DMS53 (cell line): ENCODE measurements at regions not wholly inside any gene's neighbourhood (a gene's known extent, or its start where the extent isn't known, plus 50 kb on each side); places are given as distances from the start of the nearest gene placed in this dataset.
"Not testable (repeated sequence)": the region's sequence is repeated elsewhere in the genome, so short reads cannot be mapped to it uniquely, and the experiment has no call there.

Experiments
- DNase-seq: peaks from one replicate; lab custom pipeline; 2025; lab: John Stamatoyannopoulos, UW

DNA sequence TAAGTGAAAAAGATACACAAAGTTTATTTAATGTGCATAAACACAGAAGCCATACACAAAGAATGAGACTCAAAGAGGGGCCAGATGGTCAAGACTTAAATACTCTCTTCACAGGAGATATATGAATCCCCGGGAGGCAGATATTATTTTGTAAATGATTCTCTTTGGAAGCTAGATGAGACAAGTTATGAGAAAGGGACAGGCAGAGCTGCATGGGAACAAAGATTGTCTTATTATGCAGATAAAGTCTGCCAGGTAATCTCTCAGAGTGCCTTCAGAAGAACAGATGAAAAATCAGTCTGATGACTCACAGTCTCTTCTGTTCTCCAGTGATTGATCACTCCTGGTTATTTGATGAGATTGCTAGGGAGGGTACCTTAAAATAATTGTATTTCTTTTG lies 89.0 kb downstream of the NAF1 start:
- DNase-seq, result peak; percentile 12

DNA sequence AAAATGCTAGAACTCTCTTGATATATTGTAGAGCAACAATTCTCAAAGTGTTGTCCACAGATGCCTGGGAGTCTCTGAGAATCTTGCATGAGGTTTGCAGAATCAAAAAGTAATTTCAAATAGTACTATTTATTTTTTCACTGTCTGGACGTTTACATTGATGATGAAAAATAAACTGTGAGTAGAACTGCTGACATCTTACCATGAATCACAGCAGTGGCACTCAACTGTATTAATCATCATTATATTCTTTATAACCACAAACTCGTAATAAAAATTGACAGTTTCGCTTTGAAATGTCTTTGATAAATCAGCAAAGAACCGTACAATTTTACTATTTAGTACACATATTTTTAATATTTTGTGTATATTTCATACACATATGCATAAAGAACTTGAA lies 94.5 kb downstream of the NAF1 start:
- DNase-seq, result no peak

DNA sequence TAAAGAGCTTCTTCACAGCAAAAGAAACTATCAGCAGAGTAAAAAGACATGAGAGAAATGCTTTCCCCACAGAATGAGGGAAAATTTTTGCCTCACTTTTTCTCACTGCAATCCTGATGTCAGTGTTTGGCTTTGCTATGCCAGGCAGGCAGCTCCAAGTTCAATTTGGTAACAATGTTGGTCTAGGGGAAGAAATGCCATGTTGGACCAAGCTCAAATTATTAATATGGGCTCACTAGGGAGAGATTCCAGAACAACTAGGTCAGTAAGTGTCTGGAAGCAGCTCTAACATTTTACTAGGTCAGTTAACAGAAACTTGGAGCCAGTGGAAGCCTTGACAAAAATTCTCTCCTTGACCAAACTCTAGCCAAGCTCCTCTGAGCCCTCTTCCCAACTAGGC lies 95.4 kb downstream of the NAF1 start:
- DNase-seq, result no peak

DNA sequence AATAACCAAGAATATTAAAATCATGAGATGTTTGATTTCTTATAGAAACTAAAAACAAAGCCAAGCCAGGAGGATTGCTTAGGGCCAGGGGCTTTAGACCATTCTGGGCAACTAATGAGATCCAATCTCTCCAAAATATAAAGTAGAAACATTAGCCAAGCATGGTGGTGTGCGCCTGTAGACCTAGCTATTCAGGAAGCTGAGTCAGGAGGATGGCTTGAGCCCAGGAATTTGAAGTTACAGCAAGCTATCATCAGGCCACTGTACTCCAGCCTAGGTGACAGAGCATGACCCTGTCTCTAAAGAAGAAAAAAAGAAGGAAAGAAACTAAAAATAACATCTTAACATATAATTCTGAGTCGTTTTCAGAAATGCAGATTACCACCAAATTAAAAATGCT lies 96.7 kb downstream of the NAF1 start:
- no peak for DNase-seq

DNA sequence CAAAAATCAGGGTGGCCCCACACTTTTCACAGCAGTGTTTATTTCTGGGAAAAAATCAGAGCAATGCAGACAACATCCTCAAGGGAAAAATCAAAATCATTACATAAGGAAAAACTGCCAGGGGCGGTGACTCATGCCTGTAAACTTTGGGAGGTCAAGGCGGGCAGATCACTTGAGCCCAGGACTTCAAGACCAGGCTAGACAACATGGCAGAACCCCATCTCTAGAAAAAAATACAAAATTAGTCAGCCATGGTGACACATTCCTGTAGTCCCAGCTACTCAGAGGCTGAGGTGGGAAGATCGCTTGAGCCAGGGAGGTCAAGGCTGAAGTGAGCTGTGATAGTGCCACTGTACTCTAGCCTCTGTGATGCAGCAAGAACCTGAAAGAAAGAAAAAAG lies 102.8 kb downstream of the NAF1 start:
- DNase-seq, result no peak

DNA sequence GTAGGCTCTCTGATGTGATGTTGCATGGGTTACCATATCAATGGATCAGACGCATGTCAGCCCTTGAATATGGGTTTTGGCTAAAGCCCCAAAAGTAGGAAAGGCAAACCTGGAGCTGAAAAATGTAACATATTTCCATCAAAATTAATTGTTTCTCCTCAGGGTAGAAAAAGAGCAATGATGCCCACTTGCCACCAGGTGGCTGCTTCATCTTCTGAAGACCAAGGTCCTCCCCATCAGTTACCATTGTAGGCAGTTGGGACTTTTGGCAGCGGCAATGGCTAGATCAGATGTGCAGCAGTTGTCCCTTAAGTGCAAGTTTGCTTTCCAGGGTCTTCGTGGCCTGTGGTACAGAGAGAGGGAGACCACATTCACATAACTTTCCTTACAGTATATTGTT lies 118.2 kb downstream of the NAF1 start:
- peak; percentile 73 for DNase-seq

DNA sequence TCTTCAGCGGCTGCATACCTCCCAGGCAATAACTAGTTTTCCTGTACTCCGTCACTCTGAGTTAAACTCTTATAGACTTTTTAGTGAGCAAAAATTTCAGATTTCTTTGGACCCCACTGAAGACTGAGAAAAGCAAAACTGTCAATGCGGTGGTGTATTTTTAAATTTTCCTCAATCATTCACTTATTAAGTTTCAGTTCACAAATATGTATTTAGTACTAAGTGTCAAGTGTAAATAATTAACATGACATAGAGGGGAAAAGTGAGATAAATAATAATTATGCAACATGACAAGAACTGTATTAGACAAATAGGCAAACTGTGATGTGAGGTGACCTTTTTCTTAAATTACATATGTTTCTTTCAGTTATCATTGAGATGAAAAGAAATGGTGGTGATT lies 124.4 kb downstream of the NAF1 start:
- no peak for DNase-seq

DNA sequence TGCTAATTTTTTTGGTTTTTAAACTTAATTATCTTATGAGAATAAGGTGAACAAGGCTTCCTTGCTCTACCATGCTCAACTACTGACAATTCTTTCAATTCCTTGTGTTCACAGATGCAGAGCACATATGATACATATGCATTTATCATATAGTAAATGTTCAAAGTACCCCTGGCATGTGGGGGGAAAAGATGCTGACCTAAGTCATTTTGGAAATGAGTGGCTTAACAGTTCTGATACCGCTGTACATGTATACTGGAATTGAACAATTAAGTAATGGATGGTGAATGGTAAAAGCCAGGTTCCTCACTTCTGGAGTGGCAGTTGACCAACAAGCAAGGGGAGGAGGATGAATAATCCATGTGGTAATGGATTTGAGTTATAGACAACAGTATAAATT lies 149.6 kb downstream of the NAF1 start:
- DNase-seq, result no peak

DNA sequence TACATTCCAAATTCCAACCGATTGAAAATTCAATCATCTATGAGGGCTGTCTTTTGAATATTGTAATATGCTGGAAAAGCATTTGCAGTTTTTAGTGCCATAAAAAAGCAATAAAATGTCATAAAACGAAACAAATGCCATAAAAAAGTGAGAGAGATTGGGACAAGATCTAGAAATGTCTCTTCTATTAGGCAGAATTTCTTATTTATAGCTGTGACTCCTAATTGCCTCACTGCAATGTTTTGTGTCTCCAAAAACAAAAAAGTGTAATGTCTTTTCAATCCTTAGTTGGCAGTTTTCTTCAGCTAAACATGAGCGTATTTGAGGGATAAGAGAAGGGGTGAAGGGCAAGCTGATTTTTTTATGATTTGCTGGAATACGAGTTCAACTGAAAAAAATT lies 153.9 kb downstream of the NAF1 start:
- DNase-seq, result no peak

DNA sequence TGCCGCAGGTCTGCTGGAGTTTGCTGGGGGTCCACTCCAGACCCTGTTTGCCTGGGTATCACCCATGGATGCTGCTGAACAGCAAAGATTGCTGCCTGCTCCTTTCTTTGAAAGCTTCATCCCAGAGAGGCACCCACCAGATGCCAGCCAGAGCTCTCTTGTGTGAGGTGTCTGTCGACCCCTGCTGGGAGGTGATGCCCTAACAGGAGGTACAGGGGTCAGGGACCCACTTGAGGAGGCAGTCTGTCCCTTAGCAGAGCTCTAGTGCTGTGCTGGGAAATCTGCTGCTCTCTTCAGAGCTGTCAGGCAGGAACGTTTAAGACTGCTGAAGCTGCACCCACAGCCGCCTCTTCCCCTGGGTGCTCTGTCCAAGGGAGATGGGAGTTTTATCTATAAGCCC lies 162.7 kb downstream of the NAF1 start:
- DNase-seq, result no peak

DNA sequence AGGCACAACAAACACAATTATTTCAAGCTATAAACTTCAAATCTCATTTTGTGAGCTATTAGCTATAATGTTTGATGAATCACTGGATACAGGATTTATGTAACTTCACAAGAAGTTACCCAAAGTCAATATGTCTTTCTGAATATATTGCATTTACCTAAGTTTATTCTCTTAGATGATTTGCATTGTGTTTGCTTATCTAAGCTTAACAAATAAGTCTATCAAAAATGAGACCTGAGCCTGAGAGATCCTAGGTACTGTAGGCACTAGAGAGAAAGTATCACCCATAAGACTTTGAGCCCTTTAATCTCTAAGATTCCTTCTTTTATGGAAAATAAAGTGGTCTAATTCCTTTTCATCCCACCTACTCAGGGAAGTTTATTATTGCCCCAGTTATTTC lies 178.2 kb downstream of the NAF1 start:
- no peak for DNase-seq

DNA sequence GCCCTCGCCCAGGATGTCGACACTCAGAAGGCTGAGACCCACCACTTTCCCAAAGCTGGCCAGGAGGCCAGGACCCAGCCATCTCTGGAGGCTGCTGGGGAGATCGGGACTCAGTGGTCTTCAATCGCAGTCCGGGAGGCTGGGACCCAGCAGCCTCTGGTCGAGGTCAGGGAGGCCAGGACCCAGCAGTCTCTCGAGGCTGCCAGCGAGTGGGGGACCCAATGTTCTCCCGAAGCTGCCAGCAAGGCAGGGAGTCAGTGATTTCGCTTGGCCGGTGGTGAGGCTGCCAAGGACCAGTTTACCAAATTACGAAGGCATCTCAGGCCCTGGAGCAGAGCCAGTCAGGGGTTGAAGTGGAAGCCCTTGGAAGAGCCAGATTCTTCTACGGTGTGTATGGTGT lies 181.6 kb downstream of the NAF1 start:
- DNase-seq, result no peak

DNA sequence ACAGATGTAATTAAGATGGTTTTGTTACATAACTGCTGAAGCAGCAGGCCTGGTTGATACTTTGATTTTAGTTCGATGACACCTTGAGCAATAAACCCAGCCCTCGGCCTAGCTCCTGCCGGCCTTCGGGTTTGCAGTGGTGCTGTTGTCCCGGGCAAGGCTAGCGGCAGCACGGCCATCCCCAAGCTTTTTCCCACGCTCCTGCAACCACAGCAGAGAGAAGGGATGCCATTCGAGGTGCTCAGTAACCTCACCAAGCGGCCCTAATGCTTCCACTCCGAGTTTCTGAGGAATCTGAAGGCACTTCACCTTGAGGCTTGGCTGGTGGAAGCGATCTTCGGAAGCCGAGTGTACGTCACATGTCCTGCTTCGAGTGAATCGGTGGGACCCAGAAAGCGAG lies 182.1 kb downstream of the NAF1 start:
- DNase-seq, result no peak

DNA sequence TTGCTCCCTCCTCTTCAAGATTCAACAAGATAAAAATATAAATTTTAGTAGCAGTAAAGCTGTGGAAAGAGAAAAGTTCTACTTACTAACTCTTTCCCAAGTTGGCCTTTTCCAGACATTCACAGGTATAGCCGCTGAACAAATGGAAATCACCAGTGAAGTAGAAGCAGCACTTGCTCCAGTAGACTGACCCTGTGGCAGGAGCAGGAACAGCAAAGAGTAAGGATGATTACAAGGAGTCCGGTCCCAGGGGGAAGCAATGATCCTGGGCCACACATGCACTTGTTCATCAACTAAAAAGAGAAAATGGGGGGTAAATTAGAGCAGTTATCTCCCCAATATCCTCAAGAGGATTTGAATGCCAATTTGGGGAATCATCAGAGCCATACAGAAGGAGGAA lies 184.9 kb downstream of the NAF1 start:
- DNase-seq, result no peak

DNA sequence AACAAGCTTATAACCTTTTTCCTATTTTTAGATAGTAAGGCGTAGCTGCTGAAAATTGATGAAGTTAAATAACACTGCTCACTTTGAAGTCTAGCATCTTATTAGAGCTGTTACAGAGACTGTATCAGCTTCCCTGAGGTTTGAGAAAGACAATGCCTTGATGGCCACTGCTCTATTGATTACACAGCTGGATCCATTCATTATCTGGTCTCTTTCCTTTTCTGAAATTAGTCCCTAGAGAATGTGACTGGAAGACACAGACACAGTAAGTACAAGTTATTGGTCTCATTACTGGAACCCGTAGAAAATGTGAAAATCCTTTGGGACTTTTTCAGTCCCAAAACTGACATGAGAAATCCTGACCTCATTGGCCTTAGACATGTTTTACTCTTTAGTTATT lies 188.3 kb downstream of the NAF1 start:
- no peak for DNase-seq

DNA sequence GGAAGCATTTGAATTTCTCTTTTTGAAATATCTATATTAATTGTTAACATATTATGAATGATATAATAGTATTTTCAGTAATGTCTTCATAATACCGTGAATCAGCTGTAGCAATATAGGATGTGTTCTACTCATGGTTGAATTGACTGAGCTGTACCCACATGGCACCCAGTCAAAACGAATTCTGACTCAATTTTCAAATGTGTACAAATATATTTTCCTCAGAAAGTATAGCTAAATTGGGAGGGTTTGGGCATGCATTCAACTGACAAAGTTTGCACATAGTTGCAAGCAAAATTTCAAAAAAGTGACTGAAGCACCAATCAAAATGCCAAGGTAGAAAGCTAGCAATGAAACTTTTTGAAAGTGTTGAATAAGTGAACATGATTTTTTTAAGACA lies 188.9 kb downstream of the NAF1 start:
- DNase-seq, result no peak

DNA sequence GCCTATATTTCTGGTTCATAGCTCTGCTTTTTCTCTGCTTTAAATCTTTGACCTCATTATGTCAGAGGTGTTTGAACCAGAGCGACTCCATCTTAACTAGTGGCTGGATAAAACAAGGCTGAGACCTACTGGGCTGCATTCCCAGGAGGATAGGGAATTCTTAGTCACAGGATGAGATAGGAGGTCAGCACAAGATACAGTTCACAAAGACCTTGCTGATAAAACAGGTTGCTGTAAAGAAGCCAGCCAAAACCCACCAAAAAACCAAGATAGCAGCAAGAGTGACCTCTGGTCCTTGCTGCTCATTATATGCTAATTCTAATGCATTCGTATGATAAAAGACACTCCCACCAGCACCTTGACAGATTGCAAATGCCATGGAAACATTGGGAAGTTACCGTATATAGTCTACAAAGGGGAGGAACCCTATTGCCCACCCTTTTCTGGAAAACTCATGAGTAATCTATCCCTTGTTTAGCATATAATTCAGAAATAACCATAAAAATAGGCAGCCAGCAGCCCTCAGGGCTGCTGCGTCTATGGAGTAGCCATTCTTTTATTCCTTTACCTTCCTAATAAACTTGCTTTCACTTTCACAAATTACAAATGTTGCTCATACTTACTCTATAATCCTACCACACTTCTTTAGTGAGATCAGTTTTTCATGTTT lies 193.9 kb downstream of the NAF1 start:
- no peak for DNase-seq

DNA sequence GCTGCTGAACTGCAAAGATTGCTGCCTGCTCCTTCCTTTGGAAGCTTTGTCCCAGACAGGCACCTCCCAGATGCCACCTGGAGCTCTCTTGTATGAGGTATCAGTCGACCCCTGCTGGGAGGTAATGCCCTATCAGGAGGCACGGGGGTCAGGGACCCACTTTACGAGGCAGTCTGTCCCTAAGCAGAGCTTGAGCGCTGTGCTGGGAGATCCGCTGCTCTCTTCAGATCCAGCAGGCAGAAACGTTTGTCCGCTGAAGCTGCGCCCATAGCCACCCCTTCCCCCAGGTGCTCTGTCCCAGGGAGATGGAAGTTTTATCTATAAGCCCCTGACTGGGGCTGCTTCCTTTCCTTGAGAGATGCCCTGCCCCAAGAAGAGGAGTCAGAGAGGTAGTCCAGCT lies 197.5 kb downstream of the NAF1 start:
- no peak for DNase-seq

DNA sequence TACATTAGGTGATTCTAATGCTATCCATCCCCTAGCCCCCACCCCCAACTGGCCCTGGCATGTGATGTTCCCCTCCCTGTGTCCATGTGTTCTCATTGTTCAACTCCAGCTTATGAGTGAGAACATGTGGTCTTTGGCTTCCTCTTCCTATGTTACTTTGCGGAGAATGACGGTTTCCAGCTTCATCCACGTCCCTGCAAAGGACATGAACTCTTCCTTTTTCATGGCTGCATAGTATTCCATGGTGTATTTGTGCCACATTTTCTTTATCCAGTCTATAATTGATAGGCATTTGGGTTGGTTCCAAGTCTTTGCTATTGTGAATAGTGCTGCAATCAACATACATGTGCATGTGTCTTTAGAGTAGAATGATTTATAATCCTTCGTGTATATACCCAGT lies 200.7 kb downstream of the NAF1 start:
- DNase-seq, result not testable (repeated sequence)

DNA sequence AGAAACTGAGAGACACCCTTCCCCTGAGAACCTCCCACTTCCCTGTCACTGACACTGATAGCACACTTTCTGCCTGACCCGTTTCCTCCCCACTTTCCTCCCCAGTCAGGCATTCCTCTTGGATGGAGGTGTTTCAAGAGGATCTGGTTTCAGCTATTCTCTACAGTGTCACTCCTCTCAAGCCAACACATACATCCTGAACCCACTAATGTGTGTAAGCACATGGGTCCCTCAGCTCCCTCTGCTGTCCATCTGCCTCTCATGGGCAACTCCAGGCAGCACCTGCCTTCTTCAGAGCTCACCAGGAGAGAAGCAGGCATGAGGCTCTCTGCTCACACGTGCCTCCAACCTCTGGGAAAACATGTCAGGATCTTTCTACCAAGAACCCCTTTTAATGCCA lies 207.6 kb downstream of the NAF1 start:
- DNase-seq, result peak; percentile 83

DNA sequence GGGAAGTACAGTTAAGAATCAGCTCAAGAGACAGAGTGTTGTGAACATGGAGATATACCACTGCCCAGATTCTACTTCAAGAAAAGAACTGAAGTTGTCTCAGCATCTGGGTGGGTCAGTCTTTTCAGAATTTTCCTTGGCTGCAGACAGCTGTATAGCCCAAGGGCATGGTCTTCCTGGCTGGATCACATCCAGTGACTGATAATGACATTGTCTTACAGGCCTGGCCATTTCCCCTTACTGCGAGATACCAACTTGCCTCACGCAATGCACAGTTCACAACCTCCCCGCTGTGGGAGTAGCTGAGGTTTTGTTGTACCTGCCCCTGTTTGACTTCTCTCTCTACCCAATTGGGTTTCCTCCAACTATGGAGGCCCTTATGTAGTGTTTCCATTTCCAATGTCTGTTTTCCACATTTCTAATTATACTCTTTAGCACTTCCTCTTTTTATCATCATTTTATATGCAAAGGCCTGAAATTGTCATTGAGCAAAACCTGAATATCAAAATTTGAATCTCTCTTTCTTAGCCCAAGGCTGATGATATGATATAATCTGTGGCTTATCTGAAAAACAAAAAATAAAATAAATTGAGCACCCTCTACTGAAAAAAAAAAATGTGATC lies 209.1 kb downstream of the NAF1 start:
- DNase-seq, result no peak

DNA sequence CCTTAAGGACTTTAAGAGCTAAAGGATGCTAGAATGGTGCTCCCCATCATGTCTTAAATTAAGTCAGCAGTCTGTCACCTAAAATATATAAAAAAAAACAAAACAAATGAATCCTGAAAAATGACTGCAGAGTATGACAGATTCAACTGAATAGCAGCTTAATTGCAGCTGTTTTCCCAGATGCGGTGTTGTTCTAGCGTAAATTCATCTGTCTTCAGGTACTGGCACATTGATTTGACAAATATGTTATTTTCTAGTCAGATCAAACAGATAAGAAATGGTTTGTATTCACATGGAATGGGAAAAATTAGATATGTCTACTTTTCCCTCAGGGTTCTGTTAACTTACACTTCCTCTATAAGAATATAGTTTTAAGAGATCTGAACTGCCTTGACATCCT lies 211.7 kb downstream of the NAF1 start:
- no peak for DNase-seq

DNA sequence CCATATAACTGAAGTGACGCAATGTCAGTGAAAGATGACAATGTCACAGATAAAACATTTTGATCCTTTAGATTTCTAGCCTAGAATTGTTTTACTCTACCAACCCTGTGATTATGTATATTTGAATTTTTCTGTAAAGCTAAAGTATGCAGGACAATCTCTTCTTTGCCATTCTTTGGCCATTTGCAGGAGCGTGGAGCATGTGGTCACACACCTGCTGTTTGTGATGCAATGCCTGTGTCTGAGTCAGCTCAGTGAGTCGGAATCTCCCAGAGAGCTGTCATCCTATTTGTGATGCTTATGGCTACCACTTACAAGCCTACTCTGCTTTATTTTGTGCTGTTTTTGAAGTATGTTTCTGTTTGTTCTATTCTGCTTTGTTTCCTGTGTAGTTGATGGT lies 214.5 kb downstream of the NAF1 start:
- DNase-seq, result peak; percentile 80

DNA sequence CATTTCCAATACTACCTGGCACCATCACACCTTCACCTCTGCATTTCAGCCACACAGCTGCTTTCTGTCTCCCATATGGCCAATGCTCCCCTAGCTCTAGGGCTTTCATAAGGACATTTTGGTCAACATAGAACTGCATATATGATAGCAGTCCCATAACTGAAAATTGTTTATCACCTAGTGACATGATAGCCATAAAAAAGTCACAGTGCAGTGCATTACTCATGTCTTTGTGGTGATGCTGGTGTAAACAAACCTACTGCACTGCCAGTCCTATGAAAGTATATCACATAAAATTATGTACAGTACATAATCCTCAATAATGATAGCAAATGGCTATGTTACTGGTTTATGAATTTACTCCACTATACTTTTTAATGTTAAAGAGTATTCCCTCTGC lies 221.0 kb downstream of the NAF1 start:
- DNase-seq, result no peak
